ENCODE measurements at regions not wholly inside any gene's neighbourhood (a gene's known extent, or its start where the extent isn't known, plus 50 kb on each side); places are given as distances from the start of the nearest gene placed in this dataset.

DNA sequence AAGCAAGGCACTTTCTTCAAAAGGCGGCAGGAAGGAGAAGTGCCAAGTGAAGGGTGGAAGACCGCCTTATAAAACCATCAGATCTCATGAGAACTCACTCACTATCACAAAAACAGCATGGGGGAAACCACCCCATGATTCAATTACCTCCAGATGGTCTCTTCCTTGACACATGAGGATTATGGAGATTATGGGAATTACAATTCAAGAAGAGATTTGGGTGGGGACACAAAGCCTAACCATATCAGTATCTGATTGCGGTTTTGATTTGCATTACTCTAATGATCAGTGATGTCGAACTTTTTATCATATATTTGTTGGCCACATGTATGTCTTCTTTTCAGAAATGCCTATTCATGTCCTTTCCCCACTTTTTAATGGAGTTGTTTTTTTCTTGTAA, 549.3 kb upstream of the IL12A start:
- no peak for DNase-seq (ENCODE audit: low read depth in 4 of 4, low spot score in 2 of 4)

DNA sequence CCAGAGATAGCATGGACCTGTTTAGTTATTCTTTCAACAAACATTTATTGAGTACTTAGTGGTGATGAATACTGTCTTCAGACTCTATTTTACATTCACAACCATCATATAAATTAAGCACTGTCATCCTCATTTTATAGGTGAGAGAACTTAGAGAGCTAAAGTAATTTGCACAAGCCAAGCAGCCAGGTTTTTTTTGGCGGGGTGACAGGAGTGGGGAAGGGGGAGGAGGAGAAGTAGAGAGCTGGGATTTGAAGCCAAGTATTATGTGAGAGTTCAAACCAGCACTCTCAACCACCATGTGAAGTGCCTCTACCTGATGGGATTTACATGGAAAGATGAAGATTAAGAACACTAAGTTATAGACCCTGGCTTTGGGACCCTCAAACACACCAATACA, 547.4 kb upstream of the IL12A start:
- DNase-seq (ENCODE audit: low read depth in 4 of 4, low spot score in 2 of 4), result no peak

DNA sequence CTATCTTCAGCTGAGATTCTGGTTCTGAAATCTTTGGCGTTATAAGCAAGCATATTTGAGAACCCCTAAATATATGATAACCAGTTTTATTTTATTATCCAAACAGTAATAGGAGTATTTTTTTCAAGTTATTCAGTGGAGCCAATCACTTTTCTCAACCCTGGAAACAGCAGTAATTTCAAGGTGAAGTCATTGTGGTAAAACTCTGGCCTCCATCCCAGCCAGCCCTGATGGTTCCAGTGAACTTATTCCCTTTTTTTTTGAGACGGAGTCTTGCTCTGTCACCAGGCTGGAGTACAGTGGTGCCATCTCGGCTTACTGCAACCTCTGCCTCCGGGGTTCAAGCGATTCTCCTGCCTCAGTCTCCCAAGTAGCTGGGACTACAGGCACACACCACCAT, 545.4 kb upstream of the IL12A start:
- no peak for DNase-seq (ENCODE audit: low read depth in 4 of 4, low spot score in 2 of 4)

DNA sequence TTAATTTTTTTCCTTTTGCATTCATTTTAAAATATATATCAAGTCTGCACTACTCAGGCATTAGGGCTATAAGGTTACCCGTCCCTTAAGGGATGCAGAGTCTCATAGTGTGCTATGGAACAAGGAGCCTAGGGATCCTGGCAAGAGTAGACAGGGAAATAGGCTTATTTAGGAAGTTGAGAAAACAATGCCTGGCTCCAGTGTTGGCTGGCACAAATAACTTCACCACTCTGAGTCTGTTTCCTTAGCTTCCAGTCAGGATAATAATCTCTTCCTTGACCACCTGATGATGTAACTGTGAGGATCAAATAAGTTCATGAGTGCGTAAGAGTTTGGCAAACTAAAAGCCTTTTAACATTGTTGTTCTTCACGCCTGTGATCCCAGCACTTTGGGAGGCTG, 540.8 kb upstream of the IL12A start:
- no peak for DNase-seq (ENCODE audit: low read depth in 4 of 4, low spot score in 2 of 4)

DNA sequence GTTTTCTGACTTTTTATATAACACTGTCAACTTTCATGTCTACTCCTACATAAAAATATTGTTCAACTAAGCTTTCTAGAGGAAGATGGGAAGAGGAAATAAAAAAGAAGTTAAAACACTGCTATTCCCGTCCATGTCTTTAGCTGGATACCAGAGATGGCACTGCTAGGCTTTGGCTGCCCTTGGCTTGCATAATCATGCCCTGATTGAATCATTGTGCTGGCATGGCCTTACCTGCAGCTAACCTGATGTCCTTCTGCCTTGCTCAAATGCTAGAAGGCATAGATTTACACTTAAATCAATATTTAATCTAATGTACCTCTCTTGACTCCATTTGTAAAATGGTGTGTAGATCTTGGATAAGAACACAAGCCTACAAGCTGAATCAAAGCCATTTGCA, 539.7 kb upstream of the IL12A start:
- no peak for DNase-seq (ENCODE audit: low read depth in 4 of 4, low spot score in 2 of 4)

DNA sequence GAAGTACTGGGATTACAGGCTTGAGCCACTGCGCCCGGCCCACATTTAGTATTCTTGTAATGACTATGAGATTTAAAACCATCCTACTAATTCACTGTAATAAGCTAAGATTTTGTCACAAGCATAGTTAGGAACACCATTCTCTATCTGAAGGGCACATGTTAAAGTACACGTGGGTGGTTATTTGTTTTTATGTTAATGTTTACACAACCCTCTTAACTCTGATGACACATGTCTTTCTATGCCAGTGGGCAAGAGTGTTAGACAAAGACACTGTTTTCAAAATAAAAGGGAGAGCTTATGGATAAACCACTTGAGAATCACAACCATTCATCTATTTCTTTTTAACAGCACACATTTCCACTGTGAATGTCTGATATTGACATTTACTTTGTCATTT, 537.6 kb upstream of the IL12A start:
- no peak for DNase-seq (ENCODE audit: low read depth in 4 of 4, low spot score in 2 of 4)

DNA sequence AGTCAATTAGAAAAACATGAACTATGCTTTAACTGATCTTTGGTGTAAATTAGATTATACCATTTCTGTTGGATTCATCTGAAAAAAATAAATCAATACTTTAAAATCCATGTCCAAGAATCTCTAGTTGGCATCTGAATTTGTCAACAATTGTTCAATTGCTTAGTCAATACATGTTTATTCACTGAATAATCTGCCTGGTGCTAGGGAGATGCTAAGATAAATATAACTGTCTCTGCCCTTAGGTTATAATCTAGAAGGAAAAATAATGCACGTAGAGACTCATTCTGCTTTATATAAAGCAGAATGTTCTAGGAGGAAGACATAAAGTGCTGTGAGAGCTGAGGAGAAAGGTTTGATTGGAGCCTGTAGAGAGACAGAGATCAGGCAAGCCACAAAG, 537.2 kb upstream of the IL12A start:
- no peak for DNase-seq (ENCODE audit: low read depth in 4 of 4, low spot score in 2 of 4)

DNA sequence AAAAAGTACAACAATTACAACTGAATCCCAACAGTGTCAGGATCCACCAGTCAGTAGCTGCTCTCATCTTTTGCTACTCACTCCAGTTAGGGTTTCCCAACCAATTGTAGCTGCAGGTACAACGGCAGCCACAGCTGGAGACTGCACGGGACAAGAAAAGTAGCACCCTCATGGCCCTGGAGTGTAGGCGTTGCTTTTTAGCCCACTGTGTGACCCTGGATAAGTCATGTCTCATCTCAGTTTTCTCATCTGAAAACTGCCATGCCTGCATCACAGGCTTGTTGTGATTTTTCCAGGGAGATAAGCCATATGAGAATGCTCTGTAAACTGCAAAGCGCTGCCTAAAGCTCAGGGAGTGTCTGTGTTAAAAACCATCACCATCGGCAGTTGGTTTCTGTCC, 535.6 kb upstream of the IL12A start:
- DNase-seq (ENCODE audit: low read depth in 4 of 4, low spot score in 2 of 4), result no peak

DNA sequence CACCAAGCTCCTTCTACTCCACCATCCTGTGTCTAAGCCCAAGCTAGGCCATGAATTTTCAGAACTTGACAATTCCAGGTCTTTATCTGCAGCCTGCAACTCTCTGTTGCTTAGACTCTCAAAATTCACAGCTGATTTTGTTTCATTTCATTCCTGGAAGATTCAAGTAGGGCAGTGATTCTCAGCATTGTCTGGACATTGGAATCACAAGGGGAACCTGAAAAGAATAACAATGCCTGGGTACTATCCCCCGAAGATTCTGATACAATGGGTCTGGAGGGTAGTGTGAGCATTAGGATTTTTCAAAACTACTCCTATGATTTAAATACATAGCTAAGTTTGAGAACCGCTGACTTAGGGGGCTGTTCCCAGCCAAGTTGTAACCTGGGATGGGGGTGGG, 534.7 kb upstream of the IL12A start:
- DNase-seq (ENCODE audit: low read depth in 4 of 4, low spot score in 2 of 4), result no peak

DNA sequence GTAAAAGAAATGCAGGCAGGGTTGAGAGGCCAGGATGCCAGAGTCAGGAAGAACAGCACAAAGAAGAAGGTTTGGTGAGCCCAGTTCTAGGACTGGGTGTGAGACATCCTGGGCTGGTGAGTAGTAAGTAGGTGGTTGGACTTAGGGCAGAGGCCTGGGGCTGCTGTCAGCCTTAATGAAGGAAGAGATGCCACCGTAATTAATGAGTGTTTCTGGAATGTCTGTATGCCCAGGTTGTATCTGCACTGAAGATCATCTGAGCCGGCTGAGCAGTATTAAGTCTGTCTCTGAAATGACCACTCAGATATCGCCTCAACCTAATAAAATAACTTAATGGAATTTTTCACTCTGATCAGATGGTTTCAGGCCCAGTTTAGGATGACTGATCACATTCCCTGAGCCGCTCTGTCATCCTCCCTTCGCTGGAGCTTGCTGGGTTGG, 532.9 kb upstream of the IL12A start:
- DNase-seq (ENCODE audit: low read depth in 4 of 4, low spot score in 2 of 4), result no peak

DNA sequence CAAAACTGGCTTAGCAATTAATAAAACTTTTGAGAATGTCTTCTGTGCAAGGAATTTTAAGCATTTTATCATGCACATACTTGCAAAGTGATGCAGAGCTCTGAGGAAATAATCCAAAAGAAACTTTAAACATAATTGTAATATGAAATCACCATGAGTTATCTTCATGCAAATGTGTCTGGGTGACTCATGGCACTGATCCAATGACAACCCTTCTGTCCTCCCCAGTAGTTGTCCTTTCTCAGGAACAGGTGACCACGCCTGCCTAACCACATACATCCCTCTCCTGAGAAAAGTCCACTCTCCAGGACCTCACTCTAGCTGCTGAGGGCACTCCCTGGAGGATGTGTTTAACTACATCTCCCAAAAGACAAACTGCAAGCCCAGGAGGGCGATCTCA, 530.6 kb upstream of the IL12A start:
- no peak for DNase-seq (ENCODE audit: low read depth in 4 of 4, low spot score in 2 of 4)

DNA sequence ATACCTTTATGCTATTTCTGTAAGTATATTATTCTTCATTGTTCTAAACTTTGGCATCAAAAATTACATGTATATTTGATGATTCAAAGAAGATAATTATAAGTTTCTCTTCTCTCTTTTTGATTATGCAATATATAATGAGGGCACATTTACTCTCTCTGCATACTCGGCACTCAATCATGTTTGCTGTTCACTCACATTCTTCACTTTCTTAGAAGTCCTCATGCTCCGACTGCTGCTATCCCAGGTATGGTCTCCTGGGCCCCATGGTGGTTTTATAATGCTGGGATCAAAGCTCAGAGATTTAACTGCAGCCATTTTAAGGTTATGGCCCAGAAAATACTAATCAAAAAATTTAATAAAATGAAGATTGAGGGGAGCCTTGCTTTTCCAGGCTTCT, 529.7 kb upstream of the IL12A start:
- DNase-seq (ENCODE audit: low read depth in 4 of 4, low spot score in 2 of 4), result no peak

DNA sequence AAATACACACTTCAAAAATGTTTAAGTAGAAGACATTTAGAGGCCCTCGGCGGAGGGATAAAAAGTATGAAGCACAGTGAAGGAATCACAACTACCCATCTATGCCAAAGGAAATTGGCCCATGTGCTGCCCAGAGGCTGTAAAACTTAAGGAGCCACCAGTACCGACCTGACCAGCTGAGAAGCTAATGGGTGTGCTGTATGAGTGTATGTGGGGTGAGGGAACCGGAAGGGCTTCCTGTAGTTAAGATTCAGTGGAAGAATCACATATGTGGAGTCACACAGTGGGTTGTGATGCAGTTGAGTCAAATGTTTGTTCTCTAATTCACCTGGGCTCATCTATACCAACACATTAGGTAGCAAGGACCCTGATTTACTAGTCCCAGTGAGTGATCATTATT, 516.0 kb upstream of the IL12A start:
- DNase-seq (ENCODE audit: low read depth in 4 of 4, low spot score in 2 of 4), result no peak

DNA sequence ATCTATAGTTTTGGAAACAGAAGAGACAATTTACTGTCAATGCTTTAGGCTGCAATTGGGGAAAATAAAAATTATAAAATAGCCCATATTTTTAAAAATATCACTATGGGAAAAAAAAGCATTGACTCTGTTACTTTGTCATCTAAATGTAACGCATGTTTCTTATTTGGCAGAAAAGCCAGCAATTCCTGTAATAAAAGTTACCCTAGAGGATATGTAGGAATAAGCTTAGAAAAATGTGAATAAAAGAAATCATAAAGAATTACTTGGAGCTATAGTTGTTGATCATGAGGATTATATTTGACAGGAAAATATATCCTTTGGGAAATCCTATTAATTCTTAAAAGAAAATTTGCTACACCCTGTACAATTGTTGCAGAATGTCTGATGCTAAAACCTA, 515.4 kb upstream of the IL12A start:
- no peak for DNase-seq (ENCODE audit: low read depth in 4 of 4, low spot score in 2 of 4)

DNA sequence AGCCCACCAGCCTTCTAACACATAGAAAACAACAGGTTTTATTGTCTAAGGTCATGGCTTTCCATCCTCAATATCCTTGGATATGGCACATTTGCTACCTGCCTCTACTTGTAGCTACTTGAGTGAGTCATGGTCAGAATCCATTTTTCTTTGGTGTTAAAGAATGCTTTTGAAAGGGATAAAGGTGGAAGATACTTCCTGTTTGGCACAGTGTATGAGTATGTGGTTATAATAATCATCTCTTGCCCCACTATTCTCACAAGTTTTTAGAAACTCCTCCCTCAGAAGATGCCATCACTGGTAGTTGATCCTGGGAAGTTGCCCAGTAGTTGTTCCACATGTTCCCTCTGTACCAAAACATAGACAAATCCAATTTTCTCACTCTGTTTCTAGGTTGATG, 508.6 kb upstream of the IL12A start:
- DNase-seq (ENCODE audit: low read depth in 4 of 4, low spot score in 2 of 4), result no peak

DNA sequence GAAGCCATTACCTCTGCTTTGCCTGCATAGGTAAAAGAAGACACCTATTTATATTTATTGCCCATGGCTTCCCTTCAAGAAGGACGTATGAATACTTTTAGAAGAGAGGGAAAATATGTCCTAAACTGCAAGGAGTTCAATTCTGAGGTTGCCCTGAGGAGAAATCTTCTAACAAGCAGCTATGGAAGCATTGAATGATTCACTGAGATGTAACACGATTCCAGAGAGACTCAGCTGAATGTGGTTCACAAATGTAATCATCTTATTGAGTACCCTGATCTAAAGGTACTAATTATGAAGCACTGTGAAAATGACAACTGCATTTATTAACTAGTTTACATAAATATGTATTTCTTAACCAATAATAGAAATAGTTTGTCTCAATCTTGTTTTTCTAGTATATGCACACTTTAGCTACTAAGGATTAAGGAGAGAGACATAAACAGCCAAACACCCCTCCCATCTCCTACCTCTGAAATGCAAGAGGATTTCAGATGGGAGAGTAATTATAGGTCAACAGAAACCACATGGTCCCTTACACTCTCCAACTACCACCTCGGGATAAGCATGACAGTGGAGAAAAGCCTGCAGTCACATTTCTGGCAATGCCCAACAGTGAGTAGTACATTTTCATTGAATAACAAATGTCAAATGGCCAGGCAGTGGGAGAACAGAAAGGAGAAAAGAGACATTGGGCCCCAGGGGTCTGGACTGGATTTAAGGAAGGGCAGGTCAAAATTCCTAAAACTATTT, 506.2 kb upstream of the IL12A start:
- no peak for DNase-seq (ENCODE audit: low read depth in 4 of 4, low spot score in 2 of 4)

DNA sequence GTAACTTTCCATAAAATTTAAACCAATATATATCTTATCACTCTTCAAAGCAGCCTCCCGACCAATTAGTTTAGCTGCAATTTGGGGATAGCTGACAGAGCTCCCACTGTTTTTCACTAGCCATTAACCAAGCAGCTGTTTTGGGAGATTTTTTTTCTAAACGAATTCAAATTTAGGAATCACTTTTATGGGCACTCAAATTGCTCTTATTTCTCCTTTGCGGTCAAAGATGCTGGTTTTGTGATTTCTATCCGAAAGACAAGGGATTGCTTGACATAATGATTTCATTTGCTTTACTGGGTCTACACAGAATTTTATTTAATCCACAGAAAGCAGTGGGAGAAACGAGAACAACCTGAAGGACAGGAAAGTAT, 505.7 kb upstream of the IL12A start:
- DNase-seq (ENCODE audit: low read depth in 4 of 4, low spot score in 2 of 4), result no peak

DNA sequence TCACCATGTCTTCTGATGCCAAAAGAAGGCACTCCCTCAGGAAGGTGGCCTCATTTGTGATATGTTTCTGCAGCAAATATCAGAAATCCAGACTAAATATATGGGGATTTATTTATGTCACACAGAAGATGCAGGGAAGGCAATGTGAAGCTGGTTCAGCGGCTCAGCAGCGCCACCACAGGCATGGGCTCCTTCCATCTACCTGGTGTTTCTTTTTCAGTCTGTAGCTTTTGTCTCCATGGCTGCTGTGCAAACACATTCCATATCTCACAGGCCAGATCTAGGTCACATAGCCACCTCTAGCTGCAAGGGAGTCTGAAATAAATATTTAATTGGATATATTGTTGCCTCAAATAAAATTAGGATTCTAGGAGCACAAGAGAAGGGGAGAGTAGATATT, 502.1 kb upstream of the IL12A start:
- DNase-seq (ENCODE audit: low read depth in 4 of 4, low spot score in 2 of 4), result no peak

DNA sequence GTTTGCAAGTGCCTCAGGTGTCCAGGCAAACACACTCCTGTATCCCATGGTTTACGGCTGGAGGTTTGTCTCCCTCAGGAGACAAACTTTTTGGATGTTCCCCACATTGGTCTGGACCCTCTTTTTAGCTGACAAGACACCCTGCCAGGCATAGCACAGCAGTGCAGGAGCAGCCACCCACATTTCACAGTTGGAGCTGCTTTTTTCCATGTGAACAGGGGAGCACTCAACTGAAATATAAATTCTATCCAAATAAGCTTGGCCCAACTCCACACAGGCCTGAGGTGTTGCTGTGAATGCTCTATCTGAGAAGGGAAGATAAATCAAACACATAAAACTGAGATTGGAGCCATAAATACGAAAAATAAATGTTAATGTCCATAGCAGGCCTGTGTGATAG, 501.3 kb upstream of the IL12A start:
- no peak for DNase-seq (ENCODE audit: low read depth in 4 of 4, low spot score in 2 of 4)

DNA sequence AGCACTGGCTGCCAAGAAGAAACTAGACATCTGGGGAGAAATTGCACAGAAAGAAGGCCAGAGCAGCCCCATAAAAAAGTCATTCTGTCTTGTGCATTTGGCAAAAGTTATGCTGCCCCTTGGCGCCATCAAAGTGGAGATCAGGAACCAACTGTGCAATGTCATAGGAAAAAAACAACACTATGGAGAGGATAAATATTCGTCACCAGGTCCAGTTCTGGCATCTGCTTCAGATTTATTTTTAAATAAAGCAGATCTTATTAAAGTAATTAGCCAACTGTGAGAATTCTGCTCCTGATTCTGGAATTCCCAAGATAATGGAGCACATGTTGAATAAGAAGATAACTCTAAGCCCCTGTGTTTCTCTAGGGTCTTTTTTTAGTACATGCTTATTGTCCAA, 500.0 kb upstream of the IL12A start:
- no peak for DNase-seq (ENCODE audit: low read depth in 4 of 4, low spot score in 2 of 4)

DNA sequence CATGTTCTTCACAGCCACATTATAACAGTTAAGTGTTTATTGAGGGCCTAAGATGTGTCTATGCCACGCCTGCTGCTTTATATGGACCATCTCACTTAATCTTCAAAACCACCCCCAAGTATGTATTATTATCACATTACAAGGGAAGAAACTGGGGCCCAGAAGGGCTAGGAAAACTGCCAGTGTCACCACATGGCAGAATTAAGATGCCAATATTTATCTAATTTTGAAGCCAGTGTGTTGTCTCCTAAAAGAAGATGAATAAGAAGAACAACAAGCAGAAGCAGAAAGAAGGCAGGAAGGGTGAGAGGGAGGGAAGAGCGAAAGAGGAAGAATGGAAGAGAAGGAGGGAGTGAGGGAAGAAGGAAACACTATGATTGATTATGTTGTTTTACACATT, 491.3 kb upstream of the IL12A start:
- no peak for DNase-seq (ENCODE audit: low read depth in 4 of 4, low spot score in 2 of 4)

DNA sequence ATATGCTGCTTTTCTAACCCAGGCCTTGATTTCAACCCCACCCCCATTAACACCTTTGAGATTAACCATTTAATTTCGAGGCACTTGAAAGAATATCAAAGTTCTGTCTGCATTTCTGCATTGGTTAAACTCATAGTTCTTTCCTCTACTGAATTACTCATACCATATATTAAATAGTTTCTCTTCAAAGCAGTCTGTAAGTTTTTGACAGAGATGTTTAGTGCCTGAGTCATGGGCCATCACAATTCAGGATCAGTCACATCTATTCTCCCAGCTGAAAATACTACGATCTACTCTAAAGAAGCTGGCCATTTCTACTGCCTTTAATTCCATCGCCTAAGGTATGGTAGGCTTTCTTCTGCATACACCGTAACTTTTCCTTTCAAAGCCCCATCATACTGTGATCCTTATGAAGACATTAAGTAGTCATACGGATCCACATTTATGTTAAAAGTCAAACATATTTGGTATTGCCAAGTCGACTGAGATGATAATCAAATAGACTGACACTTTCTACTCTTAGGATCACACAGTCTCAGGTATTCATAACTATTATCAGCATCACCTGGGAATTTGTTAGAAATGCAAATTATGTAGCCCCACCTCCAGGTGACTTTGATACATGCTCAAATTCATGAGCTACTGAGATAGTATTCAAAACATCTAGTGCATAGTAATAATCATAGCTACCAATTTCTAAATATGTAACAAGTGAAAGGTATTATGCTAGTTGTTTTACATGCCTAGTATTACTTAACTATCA, 489.4 kb upstream of the IL12A start:
- no peak for DNase-seq (ENCODE audit: low read depth in 4 of 4, low spot score in 2 of 4)

DNA sequence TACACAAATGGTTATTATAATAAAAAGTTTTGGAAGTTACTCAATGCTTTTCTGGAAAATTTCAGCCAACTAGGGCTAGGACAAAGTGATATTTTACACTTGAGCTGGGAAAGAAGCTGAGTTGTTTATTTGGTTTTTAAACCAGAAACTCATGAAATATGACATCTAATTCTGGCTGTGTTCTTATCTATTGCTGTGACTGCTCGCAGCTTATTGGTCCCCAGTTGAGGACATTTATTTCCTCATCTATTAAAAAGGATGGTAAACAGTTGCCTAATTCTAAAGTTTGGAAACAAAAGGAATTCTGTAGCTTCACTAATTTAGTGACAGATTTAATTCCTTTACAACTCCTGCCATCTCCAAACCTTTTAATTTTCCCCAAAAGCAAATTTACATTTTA, 487.6 kb upstream of the IL12A start:
- no peak for DNase-seq (ENCODE audit: low read depth in 4 of 4, low spot score in 2 of 4)

Measured in left renal cortex interstitium (tissue), 4 donors.